ENCODE measurements at regions not wholly inside any gene's neighbourhood (a gene's known extent, or its start where the extent isn't known, plus 50 kb on each side); places are given as distances from the start of the nearest gene placed in this dataset.

GRCh38 chr5:34597034-34598027 is 58.8 kb upstream of the RAI14 start:
- DNase-seq (ENCODE audit: low spot score), result no peak
- no peak for TF ChIP-seq CTCF (IDR thresholded peaks at IDR 0.05; ENCODE audit: extremely low read depth, missing control alignments)

- DNase-seq (ENCODE audit: low spot score), result no peak
- no peak for TF ChIP-seq CTCF (IDR thresholded peaks at IDR 0.05; ENCODE audit: extremely low read depth, missing control alignments)
These were observed 57.8 kb upstream of the RAI14 start for GRCh38 chr5:34598177-34598794.

- no peak for DNase-seq (ENCODE audit: low spot score)
- no peak for TF ChIP-seq CTCF (IDR thresholded peaks at IDR 0.05; ENCODE audit: extremely low read depth, missing control alignments)
These were observed 56.5 kb upstream of the RAI14 start for GRCh38 chr5:34599471-34600117.

- DNase-seq (ENCODE audit: low spot score), result no peak
- no peak for TF ChIP-seq CTCF (IDR thresholded peaks at IDR 0.05; ENCODE audit: extremely low read depth, missing control alignments)
These were observed 56.0 kb upstream of the RAI14 start for GRCh38 chr5:34600118-34600493.

GRCh38 chr5:34603378-34603777 is 52.8 kb upstream of the RAI14 start:
- no peak for DNase-seq (ENCODE audit: low spot score)
- no peak for TF ChIP-seq CTCF (IDR thresholded peaks at IDR 0.05; ENCODE audit: extremely low read depth, missing control alignments)

- no peak for DNase-seq (ENCODE audit: low spot score)
- TF ChIP-seq CTCF (IDR thresholded peaks at IDR 0.05; ENCODE audit: extremely low read depth, missing control alignments), result no peak
These were observed 51.9 kb upstream of the RAI14 start for GRCh38 chr5:34604119-34604675.

Measured in GM20000 (cell line).